DMS79 treated with DMSO at 0.1 percent for 48 hours (cell line): ENCODE measurements at regions not wholly inside any gene's neighbourhood (a gene's known extent, or its start where the extent isn't known, plus 50 kb on each side); places are given as distances from the start of the nearest gene placed in this dataset.

Experiments
- DNase-seq: peaks from one replicate; lab custom pipeline; 2025; lab: John Stamatoyannopoulos, UW

- DNase-seq = peak; percentile 1
Observed at GRCh38 chr12:91852634-91853033, 293.0 kb downstream of the BTG1 start.

- DNase-seq = no peak
Observed at GRCh38 chr12:91851741-91852477, 293.7 kb downstream of the BTG1 start.

DNA sequence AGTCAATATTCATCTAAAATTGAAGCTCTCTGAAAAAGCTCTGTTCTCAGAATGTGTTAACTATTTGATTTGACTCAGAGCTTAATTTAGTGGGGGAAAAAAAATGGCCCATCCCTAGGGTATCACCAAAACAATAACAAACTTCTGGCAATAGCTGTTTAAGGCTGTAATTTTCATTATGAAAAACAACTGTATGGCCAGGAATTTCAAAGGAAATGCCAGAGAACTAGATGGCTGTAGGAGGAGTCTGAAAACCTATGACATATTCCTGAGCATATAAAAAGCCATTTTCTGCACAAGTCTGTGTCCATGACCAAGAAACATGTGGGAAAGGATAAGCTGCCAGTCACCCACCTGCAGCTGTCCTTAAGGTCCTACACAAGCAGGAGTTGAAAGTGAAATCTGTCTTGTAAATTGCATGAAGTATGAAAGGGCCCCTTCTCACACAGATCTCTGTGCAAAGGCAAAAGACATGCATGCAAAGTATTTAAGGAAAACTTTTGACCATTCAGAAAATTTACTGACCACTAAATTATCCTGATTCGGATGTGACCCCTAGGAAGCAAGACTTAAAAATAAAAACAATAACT is 299.1 kb downstream of the BTG1 start:
- no peak for DNase-seq

DNA sequence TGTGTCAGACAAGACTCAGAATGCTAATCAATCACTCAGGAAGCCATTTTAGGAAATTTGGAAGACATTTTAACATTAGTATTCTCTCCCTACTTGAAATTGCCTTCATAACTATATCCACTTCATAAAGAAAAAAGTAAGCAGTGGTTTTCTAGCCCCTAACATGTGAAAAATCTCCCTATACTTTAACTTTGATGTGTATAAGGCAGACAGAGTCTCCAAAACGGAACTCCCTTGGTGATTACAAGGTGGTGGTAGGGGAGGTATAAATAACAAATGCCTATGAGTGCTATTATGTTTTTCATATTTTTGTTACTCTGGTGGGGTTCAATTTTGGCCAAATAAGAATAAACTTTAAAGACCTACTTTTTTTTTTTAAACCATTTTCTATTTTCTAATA is 300.3 kb downstream of the BTG1 start:
- DNase-seq = no peak

GRCh38 chr12:91841822-91842221 is 303.8 kb downstream of the BTG1 start:
- DNase-seq = no peak

DNA sequence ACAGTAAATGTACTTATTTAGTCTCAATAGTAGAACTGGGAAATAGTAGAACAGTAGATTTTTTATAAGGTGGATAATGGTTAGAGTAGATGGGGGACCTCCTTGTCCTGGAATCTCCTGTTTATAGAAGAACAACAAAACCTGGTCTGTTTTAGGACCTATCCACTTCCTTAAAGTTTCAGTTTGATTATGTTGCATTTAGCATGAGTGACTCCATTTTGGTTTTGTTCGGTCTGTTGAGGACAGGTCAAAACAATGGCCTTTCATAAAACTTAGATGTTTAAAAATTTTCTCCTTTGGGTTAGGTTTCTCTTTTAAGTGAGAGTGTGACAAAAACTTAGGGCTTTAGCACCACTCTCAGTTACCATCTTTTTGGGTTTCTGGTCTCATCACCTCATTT is 308.9 kb downstream of the BTG1 start:
- no peak for DNase-seq

GRCh38 chr12:91836264-91836663 is 309.4 kb downstream of the BTG1 start:
- DNase-seq = no peak

DNA sequence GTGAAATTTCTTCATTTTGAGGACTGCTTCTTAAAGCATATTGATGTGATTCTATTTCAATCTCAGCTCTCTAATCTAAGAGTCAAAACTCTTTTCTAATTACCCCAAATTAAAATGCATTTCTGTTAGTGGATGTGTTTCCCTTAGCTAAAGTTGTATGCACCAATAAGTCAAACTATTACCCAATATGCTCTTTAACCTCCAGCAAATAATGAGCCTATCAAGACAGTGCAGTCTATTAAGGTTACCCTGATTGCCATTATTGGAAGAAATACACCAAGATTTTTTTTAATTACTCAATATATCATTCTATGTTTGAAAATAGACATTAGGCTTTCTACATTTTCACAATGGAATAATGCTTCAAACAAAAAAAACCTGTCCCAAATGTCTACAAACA is 310.0 kb downstream of the BTG1 start:
- no peak for DNase-seq

DNA sequence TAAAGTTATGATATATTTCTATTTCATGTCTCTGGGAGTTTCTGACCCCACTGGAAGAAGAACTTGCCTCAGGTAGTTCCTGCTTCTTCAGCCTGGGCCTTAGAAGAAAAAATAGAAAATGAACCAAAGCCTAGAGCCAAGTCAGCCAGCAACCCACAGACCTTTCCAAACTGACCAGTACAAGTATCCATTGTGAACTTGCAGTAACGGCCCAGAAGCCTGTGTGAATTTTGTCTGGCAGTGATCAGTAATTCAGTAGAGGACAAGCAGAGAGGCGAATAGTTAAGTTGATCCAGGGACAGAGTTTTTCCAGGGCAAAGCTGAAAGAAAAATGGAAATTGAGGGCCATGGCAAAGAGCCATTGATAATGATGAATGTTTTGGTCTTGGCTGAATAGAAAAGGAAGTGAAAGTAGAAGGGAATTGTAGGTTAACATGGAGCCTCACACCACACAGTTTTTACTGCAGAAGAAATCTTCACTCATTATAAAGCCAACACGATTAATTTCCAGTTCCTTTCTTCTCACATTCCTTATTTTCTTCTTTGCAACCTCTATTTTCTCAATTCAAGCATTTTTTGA is 311.8 kb downstream of the BTG1 start:
- DNase-seq = no peak

DNA sequence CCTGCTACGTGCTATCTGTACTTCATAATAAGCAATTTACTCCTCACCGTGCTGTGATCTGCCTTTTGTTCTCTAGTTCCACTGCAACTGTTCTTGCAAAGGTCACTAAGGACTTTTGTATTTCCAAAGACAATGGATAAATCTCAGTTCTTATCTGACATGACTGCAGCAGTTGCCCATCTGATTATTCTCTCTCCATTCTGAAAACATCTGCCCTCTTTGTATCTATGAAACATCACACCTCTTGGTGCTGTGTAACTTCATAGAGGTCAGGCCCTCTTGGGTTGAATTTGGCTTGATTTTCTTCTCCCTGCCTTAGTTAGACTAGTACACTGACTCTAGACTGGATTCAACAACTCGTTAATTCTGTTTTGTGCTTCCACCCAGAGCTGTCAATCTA is 319.6 kb downstream of the BTG1 start:
- no peak for DNase-seq

- DNase-seq = no peak
Observed at GRCh38 chr12:91824991-91825390, 320.7 kb downstream of the BTG1 start.

GRCh38 chr12:91819132-91819447 is 326.6 kb downstream of the BTG1 start:
- DNase-seq = no peak

- peak; percentile 87 for DNase-seq
Observed at GRCh38 chr12:91818227-91819131, 327.2 kb downstream of the BTG1 start.

DNA sequence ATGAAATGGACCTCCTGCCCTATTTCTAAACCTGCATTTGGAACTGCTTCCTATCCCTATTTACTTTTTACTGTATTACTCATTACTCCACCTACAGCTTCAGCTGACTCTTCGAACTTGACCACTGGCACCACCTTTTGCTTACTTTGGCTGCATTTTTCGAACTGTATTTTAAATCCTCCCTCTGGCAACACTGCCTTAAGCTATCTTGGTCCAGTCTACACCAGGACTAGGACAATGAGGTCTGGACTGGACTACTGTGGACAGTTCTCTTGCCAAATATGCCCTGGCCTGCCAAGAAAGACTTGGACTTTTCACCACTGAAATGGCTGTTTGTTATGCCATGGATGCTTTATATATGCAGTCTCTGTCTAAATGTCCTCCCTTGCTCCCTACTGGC is 328.1 kb downstream of the BTG1 start:
- DNase-seq = no peak

- no peak for DNase-seq
Observed at GRCh38 chr12:91813701-91814100, 331.9 kb downstream of the BTG1 start.

GRCh38 chr12:91811481-91812287 is 334.0 kb downstream of the BTG1 start:
- no peak for DNase-seq

DNA sequence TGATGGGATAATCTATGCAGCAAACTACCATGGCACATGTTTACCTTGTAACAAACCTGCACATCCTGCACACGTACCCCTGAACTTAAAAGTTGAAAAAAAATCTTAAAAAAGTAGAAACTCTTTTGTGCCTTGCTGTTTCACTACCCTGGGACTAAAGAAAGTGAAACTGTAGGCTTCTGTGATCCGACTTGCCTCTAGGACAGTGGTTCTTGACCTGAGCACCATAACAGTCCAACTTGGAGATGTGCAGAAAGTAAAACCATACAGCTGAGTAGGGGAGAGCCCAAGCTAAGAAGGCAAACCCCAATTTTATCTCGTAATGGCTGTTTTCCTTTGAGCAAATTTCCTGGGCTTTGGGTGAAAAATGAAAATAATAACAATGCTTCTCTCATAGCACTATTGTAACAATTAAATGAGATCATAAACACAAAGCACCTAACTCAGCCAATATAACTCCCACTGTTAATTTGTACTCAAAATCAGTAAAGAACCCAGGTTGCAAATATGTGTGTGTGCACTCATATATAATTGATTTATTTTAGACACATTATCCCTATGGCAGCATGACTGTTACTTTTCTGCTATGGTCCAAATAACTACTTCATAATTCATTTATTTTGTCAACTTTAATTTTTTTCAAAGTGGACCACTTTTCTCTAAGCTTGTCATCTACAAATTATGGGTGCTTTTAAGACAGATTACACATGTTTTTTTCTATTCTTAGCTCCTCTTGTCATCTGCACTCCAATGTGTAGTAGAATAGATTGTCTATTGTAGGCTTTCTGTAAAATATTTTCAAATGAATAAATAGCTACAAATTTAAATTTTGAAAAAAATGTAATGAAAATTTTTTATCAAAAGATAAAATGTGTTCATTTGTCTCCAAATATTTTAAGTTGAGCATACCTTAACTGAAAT is 334.9 kb downstream of the BTG1 start:
- DNase-seq = no peak

DNA sequence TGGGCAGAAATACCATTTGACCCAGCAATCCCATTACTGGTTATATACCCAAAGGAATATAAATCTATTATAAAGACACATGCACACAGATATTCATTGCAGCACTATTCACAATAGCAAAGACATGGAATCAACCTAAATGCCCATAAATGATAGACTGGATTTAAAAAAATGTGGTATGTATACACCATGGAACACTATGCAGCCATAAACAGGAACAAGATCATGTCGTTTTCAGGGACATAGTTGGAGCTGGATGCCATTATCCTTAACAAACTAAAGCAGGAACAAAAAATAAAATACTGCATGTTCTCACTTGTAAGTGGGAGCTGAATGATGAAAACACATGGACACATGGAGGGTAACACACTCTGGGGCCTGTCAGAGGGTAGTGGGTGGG is 335.6 kb downstream of the BTG1 start:
- no peak for DNase-seq

- DNase-seq = no peak
Observed at GRCh38 chr12:91805031-91805430, 340.6 kb downstream of the BTG1 start.

DNA sequence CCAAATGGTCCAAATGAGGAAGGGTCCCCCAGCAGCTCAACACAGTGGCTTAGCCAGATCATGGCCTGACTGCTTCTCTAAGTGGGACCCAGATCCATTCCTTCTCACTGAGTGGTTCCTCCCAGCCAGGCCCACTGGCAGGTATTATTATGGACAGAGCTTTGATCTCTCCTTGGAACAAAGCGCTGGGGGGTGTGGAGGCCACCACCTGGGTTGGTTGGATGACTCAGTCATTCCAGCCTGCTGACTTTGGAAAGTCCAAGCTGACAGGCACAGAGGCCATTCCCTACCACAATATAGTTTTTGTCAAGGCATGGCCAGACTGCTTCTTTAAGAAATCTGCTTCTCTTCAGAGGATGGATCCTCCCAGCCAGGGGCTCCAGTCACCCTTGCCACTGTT is 341.1 kb downstream of the BTG1 start:
- no peak for DNase-seq

GRCh38 chr12:91801048-91801447 is 344.6 kb downstream of the BTG1 start:
- DNase-seq = no peak
